GM18951 (cell line): ENCODE measurements at regions not wholly inside any gene's neighbourhood (a gene's known extent, or its start where the extent isn't known, plus 50 kb on each side); places are given as distances from the start of the nearest gene placed in this dataset.

ENCODE experiments used
- POLR2A ChIP-seq: IDR thresholded peaks from 4 replicates; pipeline ENCODE4 v1.6.1; 2011; ENCODE audit warnings: mild to moderate bottlenecking; ENCODE audit not compliant: insufficient read length, insufficient read depth; ENCODE audit errors: extremely low read depth
- in situ Hi-C: fragments of 300-500 bp; cut with MboI; formaldehyde crosslinking; loops from one replicate; pipeline ENCODE4 v1.12.0; 2022; ENCODE audit warnings: low sequenced_read_pairs, mixed read lengths, inconsistent platforms; ENCODE audit not compliant: unreplicated experiment

- TF ChIP-seq POLR2A, result no peak
- in situ Hi-C loops, result no loop called here
Observed at GRCh38 chrX:130974323-130974722, 71.3 kb upstream of the ENOX2 start.

GRCh38 chrX:130975947-130976346 lies 72.9 kb upstream of the ENOX2 start:
- TF ChIP-seq POLR2A, result no peak
- in situ Hi-C loops, result loop anchor here (25.0 kb wide), 1 partner anchor 661 kb away; no protein-coding TSS in a partner anchor

DNA sequence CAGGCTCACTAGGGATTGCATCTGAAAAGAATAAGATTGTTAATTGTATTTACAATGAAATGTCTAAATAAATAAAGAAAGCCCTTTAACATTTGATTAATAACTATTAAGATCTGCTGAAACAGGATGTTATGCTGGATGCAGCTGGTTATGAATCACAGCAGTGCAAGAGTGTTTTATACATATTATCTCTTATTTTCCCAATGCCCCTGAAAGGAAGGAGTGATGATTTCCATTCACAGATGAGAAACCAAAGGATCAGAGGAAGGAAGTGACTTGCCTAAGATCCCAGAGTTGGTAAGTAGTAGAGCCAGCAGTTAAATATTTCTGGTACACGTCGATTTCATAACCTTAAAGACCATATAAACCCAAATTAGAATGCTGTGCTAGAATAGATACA lies 76.3 kb upstream of the ARHGAP36 start:
- in situ Hi-C loops, result loop anchor here (25.0 kb wide), 1 partner anchor 655 kb away; no protein-coding TSS in a partner anchor
- no peak for TF ChIP-seq POLR2A

GRCh38 chrX:130984782-130985181 lies 73.4 kb upstream of the ARHGAP36 start:
- in situ Hi-C loops, result loop anchor here (25.0 kb wide), 1 partner anchor 653 kb away; no protein-coding TSS in a partner anchor
- no peak for TF ChIP-seq POLR2A

DNA sequence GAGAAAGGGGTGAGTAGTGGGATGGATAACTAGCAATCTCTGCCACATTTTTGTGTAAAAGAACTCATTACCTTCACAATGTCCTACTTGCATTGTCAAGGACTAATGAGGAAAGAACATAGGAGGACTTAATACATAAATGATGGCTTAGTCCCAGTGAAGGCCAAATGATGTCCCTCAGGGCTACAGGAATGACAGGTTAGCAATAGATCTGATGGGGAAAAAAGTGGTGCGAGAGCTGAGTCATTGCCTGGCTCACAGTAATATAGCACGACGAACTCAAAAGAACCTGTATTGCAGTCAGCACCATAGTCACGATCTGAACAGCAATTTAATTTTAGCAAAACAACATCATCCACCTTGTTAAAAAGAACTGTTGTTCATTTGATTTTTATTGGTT lies 70.9 kb upstream of the ARHGAP36 start:
- TF ChIP-seq POLR2A, result no peak
- in situ Hi-C loops, result loop anchor here (25.0 kb wide), 1 partner anchor 650 kb away; no protein-coding TSS in a partner anchor

GRCh38 chrX:130990723-130991122 lies 67.4 kb upstream of the ARHGAP36 start:
- no peak for TF ChIP-seq POLR2A
- in situ Hi-C loops, result loop anchor here (25.0 kb wide), 1 partner anchor 647 kb away; no protein-coding TSS in a partner anchor

- TF ChIP-seq POLR2A, result no peak
- in situ Hi-C loops, result loop anchor here (25.0 kb wide), 1 partner anchor 643 kb away; no protein-coding TSS in a partner anchor
Observed at GRCh38 chrX:130994671-130995070, 63.5 kb upstream of the ARHGAP36 start.

GRCh38 chrX:130995439-130995838 lies 62.7 kb upstream of the ARHGAP36 start:
- in situ Hi-C loops, result loop anchor here (25.0 kb wide), 1 partner anchor 642 kb away; no protein-coding TSS in a partner anchor
- no peak for TF ChIP-seq POLR2A

- TF ChIP-seq POLR2A, result no peak
- in situ Hi-C loops, result loop anchor here (25.0 kb wide), 1 partner anchor 640 kb away; no protein-coding TSS in a partner anchor
Observed at GRCh38 chrX:130997314-130997713, 60.8 kb upstream of the ARHGAP36 start.

GRCh38 chrX:130999360-130999759 lies 58.8 kb upstream of the ARHGAP36 start:
- no peak for TF ChIP-seq POLR2A
- in situ Hi-C loops, result loop anchor here (25.0 kb wide), 1 partner anchor 638 kb away; no protein-coding TSS in a partner anchor
